ENCODE measurements at regions not wholly inside any gene's neighbourhood (a gene's known extent, or its start where the extent isn't known, plus 50 kb on each side); places are given as distances from the start of the nearest gene placed in this dataset.

DNA sequence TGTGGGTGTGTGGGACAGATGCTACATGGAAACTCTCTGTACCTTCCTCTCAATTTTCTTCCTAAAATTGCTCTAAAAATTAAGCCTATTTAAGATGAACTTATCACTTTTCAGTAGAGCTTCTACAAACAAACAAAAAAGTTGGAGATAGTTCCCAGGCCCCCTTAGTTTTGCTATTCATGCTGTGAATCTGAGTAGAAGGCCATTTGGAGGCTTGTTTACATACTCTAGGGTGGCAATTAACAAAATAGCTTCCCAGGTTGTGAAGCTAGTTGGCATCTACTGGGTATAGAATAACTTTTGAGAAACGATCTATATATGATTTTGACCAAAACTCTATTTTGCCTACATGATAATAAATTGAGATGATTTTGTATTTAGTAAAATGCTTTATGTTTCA is 541.4 kb upstream of the B3GALT2 start:
- no peak for DNase-seq (ENCODE audit: low spot score)

DNA sequence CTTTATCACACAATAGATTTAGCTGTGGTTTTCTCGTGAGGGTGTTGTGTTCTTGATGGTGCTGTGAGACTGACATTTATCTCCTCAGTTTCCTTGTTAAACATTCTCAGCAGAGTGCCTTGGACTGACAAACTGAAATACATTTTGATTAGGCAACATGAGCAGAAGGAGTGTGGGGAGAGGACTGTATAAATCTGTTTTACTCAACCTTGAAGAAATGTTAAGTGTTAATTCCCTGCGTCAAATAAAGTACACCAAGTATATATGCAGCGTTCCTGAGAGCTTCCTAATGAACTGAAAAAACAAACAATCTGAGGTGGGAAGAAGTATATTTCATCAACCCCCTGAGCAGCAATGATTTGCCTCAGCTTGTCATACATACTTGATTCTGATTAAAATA is 540.3 kb upstream of the B3GALT2 start:
- peak; percentile 3 for DNase-seq (ENCODE audit: low spot score)

DNA sequence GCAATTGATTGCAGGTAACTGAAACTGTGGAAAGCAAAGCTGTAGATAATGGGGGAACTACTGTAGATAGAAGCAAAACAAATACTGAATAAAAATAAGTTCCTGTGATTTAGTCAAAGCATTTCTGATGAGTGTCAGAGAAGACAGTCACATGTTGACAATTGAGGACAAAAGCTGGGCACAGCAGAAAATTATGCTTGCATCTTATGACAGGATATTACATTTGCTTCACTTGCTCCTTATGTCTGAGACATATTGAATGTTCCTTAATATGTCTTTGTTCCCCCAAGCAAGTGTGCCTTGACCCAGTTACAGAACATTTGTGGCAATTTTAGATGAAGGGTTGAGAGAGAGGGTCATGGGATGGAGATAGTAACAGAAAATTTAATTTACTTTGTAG is 526.0 kb upstream of the B3GALT2 start:
- no peak for DNase-seq (ENCODE audit: low spot score)

DNA sequence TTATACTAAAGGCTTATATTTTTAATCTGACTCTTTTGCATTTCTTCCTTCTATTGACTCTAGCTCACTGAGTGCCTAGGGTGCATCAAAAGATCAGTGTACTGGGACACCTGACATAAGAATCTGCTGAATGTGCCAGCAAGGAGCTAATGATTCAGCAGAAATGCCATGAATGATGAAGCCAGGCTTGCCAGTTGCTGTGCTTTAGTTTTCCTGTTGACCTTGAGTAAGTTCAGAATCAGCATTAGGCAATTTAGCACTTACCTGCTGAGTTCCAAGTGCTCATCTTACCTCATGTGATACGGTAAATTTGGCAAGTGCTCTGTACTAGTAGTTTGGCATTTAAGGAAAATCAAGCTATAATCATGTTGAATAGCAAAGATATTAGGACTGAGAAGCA is 523.2 kb upstream of the B3GALT2 start:
- DNase-seq (ENCODE audit: low spot score): no peak

DNA sequence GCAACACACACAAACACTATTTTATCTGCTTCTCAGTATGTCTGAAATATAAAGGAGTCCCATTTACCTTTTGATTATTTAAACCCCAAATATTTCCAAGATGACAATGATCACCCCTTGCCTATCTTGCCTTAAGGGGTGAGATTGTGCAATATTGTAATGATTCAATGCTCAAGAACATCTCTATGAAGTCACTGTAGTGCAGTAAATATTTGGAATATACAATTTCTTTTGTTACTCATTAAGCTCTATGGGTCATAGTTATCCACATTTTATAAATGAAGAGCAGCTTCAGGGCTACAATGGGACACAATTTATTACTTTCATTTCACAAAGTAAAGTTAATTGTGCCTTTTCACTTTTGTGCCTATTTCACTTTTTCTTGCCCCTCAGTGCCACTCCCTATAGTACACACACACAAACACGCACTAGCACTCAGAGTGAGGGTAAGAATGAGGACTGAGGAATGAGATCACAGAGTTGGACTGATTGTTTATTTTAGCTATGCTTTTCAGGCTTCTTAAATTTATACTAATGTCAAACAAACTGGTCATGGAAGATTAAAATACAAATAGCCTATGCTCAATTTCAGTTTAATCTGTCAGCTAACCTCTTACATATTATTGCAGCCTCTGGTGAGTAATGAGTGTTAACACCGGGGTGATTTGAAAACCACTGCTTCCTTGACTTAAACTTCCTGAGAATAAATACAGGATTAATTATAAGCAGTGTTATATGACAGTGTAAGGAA is 521.0 kb upstream of the B3GALT2 start:
- no peak for DNase-seq (ENCODE audit: low spot score)

DNA sequence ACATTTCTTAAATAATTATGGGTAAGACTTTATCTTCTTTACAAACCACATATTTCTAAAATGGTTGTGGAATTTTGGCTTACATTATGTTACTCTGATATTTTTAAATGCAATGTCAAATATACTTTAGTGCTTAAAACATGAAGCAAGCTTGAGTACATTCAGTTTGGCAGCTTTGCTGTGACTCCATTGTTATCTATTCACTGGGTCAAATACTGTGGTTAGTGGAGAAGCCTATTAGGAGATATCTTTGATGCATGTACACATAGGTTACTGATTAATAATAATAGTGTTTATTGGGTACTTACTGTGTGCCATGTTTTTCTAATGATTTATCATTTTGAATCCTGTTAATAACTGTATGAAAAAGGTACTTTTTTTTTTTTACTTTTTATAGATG is 520.4 kb upstream of the B3GALT2 start:
- DNase-seq (ENCODE audit: low spot score): no peak

DNA sequence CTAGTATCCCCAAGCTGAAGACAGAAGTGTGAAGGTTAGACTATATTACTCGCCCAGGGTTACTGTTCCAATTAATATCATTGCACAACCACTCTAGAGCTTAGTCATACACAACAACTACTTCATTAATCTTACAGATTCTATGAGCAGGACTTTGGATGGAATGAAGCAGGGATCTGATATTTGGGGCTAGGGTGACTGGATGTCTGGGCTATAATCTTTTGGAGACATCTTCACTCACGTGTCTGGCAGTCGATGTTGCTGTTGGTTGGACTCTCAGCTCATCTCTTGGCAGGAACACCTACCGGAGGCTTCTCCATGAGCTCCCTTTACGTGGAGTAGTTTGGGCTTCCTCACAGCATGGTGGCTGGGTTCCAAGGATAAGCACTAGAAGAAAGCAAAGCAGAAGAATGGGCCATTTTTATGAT is 519.2 kb upstream of the B3GALT2 start:
- no peak for DNase-seq (ENCODE audit: low spot score)

DNA sequence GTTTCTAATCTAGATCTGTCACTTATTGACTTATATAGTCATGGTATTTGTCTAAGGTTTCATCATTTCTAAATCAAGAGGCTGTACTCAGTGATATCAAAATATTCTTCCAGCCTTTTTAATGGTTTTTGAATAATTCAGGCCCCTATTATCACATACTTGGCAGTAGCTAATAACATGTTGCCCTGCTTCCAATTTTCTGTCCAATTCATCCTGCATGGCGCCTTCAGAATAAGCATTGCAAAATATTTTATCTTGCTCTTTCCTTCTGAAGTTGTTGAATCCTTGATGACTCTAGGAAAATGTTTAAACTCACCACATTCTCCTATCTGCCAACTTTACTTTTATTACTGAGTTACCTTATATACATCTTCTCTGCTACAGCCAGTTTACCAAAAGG is 517.2 kb upstream of the B3GALT2 start:
- no peak for DNase-seq (ENCODE audit: low spot score)

DNA sequence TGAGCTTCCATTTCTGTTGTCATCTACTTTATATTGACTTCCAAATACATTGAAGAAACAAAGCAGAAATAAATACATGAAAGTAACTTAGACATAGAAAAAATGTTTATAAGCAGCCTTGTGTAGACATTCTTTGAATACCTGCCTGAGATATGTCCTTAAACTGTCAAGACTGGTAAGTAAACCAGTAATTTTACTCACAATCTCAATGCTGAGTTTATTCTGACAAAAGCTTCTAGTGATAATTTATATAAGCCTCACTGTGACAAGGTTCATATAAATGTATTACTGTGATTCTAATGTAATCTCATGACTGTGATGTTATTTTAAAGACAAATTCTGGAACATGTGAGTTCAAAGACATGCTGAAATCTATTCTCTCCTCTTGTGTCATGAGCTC is 516.7 kb upstream of the B3GALT2 start:
- no peak for DNase-seq (ENCODE audit: low spot score)

DNA sequence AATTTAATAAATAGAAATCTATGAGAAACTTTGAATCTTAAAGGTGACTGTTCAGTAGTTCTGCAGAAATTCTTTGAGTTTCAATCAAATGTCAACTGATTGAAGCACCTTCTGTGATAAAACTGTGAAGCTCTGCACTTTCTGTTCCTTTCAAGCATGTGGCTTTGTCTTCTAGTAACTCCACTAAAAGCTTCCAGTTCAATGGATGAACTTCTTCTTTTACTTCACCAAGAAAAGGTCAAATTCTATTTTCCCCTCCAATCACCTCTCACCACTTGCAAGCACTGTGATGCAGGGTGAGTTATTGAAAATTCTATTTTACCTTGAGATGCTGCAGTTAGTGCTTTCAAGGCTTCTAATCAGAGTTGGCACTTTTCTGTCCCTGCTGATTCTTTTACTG is 515.3 kb upstream of the B3GALT2 start:
- no peak for DNase-seq (ENCODE audit: low spot score)

DNA sequence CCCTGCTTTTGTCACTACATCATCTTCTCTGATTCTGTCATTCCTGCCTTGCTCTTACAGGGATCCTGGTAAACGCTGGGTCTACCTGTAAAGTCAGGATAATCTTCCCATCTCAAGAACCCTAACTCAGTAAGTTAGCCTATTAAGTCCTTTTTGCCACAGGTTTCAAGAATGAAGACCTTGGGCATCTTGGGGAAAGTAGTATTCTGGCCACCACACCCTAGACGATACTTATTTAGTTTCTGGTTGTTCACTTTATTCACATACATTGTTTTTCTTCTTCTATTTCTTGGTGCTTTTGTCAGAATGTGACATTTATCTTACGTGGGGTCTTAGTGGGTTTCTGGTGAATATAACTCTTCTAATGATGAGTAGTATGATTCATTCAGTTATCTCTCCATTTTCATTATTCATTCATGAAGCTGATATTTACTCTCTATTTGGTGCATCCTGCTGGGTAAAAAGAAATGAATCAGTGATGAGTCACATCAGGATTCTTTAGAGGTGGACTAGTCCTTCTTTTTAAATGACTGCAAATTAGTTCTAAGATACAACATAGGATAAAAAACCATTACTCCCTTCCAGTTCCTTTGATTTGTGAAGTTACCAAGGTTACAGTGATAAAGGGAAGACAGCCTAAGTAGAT is 514.4 kb upstream of the B3GALT2 start:
- DNase-seq (ENCODE audit: low spot score): no peak

DNA sequence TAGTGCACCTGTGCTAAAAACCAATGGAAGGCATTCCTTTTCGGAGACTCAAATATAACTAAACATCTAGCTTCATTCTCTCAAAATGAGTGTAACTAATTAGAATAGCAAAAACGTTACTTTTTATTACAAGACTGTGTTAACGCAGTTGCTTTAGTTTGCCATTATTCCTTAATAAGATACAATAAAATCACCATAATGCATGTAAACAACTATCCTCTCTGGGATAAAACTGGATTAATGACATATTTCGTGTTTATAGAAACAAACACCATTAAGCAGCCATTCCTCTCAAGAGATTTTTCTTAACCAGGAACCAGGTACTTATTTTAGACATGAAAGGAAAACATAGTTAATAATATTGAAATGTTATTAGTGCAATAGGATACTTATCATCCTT is 512.8 kb upstream of the B3GALT2 start:
- no peak for DNase-seq (ENCODE audit: low spot score)

DNA sequence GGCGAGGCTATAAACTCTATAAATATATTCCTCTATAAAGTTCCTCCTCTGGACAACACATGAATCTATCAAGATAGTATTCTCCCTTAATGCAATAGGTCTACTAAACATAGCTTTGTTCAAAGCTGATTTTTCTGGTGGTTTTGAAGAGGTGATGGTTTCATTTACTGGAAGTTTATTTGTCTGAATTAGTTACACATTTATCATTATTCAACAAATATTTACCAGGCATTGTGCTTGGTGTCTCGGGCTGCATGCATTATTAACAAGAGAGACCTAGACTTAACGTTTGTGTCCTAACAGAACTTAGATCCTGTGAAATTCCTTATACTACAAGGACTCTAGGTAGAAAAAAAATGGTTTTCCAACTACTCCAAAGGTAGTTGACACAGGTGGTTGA is 511.4 kb upstream of the B3GALT2 start:
- DNase-seq (ENCODE audit: low spot score): no peak

DNA sequence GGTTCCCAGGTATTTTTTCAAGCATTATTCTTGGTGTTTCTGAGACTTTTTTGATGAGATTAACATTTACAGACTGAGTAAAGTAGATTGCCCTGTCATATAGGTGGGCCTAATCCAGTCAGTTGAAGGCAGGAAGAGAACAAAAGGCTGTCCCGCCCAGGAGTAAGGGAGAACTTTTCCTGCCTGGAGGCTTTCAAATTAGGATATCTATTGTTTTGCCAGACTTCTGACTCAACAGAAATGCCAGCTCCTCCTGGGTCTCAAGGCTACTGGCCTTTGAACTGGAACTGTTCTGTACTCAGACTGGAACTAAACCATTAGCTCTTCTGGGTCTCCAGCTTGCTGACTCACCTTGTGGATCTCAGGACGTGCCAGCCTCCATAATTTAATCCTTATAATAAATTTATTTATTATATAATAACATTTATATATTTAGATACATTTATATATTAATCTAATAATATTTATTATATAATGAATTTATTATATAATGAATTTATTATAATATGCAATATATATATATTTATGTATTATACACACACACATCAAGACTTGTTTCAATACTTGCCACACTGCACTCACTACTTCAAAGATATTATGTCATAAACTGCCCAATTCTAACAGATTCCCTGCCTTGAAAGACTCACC is 510.8 kb upstream of the B3GALT2 start:
- no peak for DNase-seq (ENCODE audit: low spot score)

DNA sequence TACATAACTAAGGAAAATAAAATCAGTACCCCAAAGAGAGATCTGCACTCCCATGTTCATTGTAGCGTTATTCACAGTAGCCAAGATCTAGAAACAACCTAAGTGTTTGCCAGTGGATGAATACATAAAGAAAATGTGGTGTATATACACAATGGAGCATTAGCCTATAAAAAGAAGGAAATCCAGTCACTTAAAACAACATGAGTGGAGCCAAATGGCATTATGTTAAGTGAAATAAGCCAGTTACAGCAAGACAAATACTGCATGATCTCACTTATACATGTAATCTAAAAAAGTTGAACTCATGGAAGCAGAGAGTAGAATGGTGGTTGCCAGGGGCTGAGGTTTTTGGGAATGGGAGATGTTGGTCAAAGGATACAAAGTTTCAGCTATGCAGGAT is 508.3 kb upstream of the B3GALT2 start:
- no peak for DNase-seq (ENCODE audit: low spot score)

DNA sequence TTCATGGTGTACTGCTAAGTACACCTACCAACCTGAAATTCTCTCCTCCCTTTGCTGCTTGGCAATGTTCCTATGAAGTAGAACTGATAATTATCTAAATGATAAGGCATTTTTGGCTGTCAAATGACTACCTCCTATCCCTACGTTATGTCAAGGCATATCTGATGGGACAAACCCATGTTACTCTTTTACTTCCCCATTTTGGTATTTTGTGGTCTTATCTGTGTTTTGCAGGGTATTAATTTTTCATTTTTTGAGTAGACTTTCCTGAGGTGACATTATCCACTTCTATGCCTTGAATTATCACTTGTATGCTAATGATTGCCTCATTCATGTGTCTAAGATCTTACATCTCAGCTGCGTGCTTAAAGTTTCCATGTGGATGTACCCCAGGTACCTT is 499.6 kb upstream of the B3GALT2 start:
- DNase-seq (ENCODE audit: low spot score): no peak

DNA sequence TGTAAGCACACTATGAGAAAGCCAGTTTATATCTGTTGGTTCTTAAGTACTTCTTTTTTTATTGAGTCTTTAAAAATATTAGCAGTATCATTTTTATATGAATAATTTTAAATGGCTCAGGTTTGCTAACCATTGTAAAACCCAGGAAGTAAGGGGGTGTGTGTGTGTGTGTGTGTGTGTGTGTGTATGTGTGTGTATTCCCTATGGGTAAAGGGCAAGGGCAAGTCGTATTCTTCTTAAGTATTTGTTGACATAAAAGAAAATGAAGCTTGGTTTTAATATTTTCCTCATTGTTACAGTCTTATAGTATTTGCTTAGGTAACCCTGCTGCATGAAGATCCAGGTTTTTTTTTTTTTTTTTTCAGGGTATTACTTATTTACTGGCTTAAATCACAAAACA is 495.0 kb upstream of the B3GALT2 start:
- no peak for DNase-seq (ENCODE audit: low spot score)

DNA sequence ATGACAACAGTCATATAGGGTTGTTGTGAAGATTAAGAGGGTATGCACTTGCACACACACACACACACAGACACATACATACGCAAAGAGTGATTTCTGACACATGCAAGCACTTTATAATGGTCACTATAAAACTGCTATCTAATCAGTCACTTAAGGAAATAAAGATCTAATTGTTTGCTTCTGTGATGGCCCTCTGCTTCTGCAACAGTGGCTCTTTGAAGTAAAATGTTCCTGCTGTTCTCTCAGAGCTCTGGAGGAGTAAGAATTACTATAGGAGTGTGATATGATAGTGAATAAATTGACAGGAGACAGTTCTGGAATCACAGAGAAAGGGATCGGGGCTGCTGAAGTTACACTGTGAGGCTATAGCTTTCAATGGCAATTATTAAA is 494.5 kb upstream of the B3GALT2 start:
- DNase-seq (ENCODE audit: low spot score): no peak

DNA sequence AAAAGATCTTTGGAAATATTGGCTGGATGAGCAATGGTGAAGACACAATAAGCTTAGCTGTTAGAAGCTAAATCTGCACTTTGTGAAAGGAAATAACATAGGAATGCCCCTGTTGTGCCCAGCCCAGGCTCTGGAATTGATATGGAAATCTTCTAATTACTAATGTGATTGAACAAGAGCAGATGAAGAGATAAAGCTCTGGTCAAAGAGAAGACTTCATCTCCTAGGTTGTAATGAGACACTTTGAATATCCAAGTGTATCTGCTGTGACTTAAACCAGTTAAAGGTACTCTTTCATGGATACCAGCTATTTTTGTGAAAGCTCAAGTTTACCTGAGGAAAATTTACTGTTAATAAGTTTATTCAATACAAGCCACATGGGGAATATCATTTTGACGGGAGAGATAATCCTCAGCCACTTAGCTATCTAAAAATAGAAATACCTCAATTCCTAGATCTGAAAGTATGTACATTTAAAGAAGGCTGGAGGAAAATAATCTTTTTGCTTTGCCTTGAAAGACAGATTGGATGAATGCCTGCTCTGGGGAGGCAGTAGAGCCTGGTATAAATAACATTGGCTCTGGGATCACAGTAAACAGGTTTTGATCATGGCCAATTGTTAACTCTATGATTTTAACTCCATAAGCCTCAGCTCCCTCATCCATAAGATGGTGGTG is 494.0 kb upstream of the B3GALT2 start:
- DNase-seq (ENCODE audit: low spot score): no peak

DNA sequence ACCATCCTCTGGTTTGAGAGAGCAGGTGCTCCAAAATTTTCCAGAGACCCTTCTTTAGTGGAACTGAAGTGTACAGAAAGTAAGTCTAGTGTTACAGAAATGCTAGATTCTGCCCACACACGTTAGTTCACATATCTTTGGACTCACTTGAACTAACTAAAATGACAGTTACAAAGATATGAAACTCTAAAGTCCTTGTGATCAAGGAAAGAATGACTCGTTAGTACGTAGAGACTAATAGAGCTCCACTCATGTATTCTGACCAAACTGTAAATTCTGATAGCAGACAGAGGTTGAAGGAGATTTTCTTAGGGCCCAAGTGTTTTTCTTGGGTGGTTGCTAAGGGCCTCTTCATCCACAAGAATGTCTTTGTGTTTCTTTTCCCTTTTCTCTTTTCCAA is 491.5 kb upstream of the B3GALT2 start:
- DNase-seq (ENCODE audit: low spot score): no peak

DNA sequence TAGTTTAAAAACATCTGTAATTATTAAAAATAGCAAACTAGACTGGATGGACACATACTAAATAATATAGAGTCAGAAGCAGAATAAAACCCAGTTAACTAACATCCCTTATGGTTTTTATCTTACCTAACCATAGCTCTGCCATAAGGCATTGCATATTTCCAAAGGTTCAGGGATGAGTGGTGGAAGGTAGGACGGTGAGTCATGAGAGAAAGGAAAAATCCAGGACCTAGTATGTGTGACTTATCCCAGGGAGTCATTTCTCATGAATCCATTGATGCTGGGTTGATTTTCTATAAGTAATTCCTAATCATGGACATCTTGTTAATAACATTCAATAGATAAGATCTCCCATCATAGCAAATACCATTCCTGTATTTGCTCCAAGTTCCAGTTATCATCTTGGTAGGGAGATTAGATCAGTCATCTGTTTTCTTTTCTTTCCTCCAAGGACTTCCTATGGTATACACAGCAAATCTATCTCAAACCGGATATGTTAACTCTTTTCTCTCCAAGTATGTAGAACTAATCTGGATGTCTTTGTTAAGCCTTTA is 490.7 kb upstream of the B3GALT2 start:
- no peak for DNase-seq (ENCODE audit: low spot score)

DNA sequence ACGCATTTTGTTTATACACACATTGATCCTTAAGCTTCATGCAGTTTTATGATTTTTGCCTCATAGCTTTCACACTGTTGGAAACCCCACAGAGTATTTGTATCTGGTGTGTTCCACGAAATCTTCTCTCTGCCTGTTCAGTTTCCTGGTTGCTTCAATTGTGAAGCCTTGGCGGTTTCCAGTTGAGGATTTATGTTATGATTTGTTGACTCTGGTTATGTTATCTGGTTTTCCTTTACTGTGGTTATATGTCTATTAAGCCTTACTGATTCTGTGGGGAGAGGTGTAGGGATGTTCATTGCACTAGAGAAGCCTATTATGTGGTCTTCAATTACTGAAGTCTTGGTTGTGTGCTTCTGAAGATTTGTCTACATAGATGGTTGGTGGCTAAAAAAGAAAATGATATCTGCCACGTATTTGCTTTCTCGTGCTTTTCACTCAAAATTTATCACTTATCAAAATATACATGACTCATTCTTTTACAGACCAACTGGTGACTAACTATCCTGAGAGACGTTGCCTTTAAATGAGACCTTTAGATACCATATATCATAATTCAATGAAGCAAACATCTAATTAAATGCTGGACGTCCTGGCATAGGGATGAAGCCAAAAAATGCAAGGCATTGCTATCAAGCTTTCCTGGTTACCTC is 488.0 kb upstream of the B3GALT2 start:
- no peak for DNase-seq (ENCODE audit: low spot score)
